SU-DHL-6 (cell line): ENCODE measurements at regions not wholly inside any gene's neighbourhood (a gene's known extent, or its start where the extent isn't known, plus 50 kb on each side); places are given as distances from the start of the nearest gene placed in this dataset.
"Not testable (repeated sequence)": the region's sequence is repeated elsewhere in the genome, so short reads cannot be mapped to it uniquely, and the experiment has no call there.

Source experiments
- H2AFZ ChIP-seq: fragments of 200-600 bp; sonication (generic); 2 replicates; pipeline ENCODE4 v1.6.1; 2014; ENCODE audit warnings: low read depth, mild to moderate bottlenecking, moderate library complexity, mixed read lengths, antibody characterized with exemption, low read length; ENCODE audit not compliant: severe bottlenecking
- H3F3A ChIP-seq: fragments of 200-600 bp; shearing (Covaris generic); 2 replicates; pipeline ENCODE4 v1.6.0; 2016; ENCODE audit warnings: antibody characterized with exemption, mild to moderate bottlenecking; ENCODE audit not compliant: insufficient read depth
- H3K27ac ChIP-seq: fragments of 200-600 bp; sonication (generic); 2 replicates; pipeline ENCODE4 v1.5.1; 2016; ENCODE audit warnings: low read depth, mild to moderate bottlenecking, low read length, moderate library complexity, mixed read lengths
- H3K27me3 ChIP-seq: fragments of 200-600 bp; sonication (generic), shearing (Covaris generic); 2 replicates; pipeline ENCODE4 v1.6.0; 2014; ENCODE audit warnings: mild to moderate bottlenecking, low read length
- H3K36me3 ChIP-seq: fragments of 200-600 bp; sonication (generic); 2 replicates; pipeline ENCODE4 v1.6.1; 2014; ENCODE audit warnings: mild to moderate bottlenecking, low read length, mixed read lengths
- H3K4me2 ChIP-seq: fragments of 300-600, 200-600 bp; shearing (Covaris generic), sonication (generic); 2 replicates; pipeline ENCODE4 v1.6.0; 2014; ENCODE audit warnings: low read length, low read depth, mild to moderate bottlenecking; ENCODE audit not compliant: poor library complexity, severe bottlenecking
- H3K4me3 ChIP-seq: fragments of 200-600 bp; sonication (generic); 2 replicates; pipeline ENCODE4 v1.5.1; 2014; ENCODE audit warnings: antibody characterized with exemption, low read length, mild to moderate bottlenecking, mixed read lengths; ENCODE audit not compliant: insufficient read depth, poor library complexity, severe bottlenecking
- H3K79me2 ChIP-seq: fragments of 200-600 bp; sonication (generic); 2 replicates; pipeline ENCODE4 v1.6.1; 2014; ENCODE audit warnings: mild to moderate bottlenecking, low read length, moderate library complexity; ENCODE audit not compliant: insufficient read depth
- H3K9ac ChIP-seq: fragments of 200-600 bp; sonication (generic); 2 replicates; pipeline ENCODE4 v1.7.0; 2014; ENCODE audit warnings: mild to moderate bottlenecking, low read length
- H3K9me2 ChIP-seq: fragments of 200-600 bp; sonication (generic); replicated peaks from 2 replicates; pipeline ENCODE4 v1.6.1; 2014; ENCODE audit warnings: low read length; ENCODE audit not compliant: insufficient read depth
- H3K9me3 ChIP-seq: fragments of 200-600 bp; sonication (generic); 2 replicates; pipeline ENCODE4 v1.6.1; 2014; ENCODE audit warnings: low read length, mixed read lengths; ENCODE audit not compliant: insufficient read depth
- H4K20me1 ChIP-seq: fragments of 200-600 bp; sonication (generic); 2 replicates; pipeline ENCODE4 v1.6.1; 2014; ENCODE audit warnings: low read depth, mild to moderate bottlenecking, antibody characterized with exemption, low read length, moderate library complexity, mixed read lengths
- CTCF ChIP-seq: fragments of 200-600 bp; sonication (generic); IDR thresholded peaks from one replicate; pipeline ENCODE4 v1.5.1; 2017; ENCODE audit warnings: antibody characterized with exemption, mild to moderate bottlenecking, low read length, moderate library complexity; ENCODE audit not compliant: insufficient read depth, poor library complexity, severe bottlenecking
- EZH2phosphoT487 ChIP-seq: fragments of 200-600 bp; sonication (generic), shearing (Covaris generic); conservative IDR thresholded peaks from 2 replicates; pipeline ENCODE4 v1.6.1; 2018; ENCODE audit warnings: mild to moderate bottlenecking, antibody characterized with exemption, low read length, moderate library complexity, mixed read lengths

GRCh38 chr3:139230391-139230790 lies 113.4 kb upstream of the MRPS22 start:
- no peaks in the 10 kb centered on the region for H3K9me3 ChIP-seq
- H4K20me1 ChIP-seq, result no peaks in the 10 kb centered on the region
- H3K27me3 ChIP-seq, result no peaks in the 10 kb centered on the region
- H3F3A ChIP-seq, result no peaks in the 10 kb centered on the region
- H2AFZ ChIP-seq, result no peak overlapping the region
- H3K79me2 ChIP-seq, result no peaks in the 10 kb centered on the region
- no peaks in the 10 kb centered on the region for H3K36me3 ChIP-seq
- no peak for TF ChIP-seq EZH2phosphoT487
- no peak for TF ChIP-seq CTCF
- no peak overlapping the region for H3K27ac ChIP-seq
- H3K9me2 ChIP-seq, result no peaks in the 10 kb centered on the region
- no peak overlapping the region for H3K4me3 ChIP-seq
- H3K4me2 ChIP-seq, result no peak overlapping the region
- no peak overlapping the region for H3K9ac ChIP-seq

GRCh38 chr3:139231555-139232281 lies 112.1 kb upstream of the MRPS22 start:
- no peak overlapping the region for H3K4me3 ChIP-seq
- H4K20me1 ChIP-seq, result no peaks in the 10 kb centered on the region
- no peaks in the 10 kb centered on the region for H3K79me2 ChIP-seq
- no peak overlapping the region for H2AFZ ChIP-seq
- H3K9me2 ChIP-seq, result no peaks in the 10 kb centered on the region
- H3K9me3 ChIP-seq, result no peaks in the 10 kb centered on the region
- H3K36me3 ChIP-seq, result no peaks in the 10 kb centered on the region
- H3F3A ChIP-seq, result no peaks in the 10 kb centered on the region
- H3K27me3 ChIP-seq, result no peaks in the 10 kb centered on the region
- TF ChIP-seq CTCF (no peak), EZH2phosphoT487 (no peak)
- H3K4me2 ChIP-seq, result no peak overlapping the region
- no peak overlapping the region for H3K9ac ChIP-seq
- no peak overlapping the region for H3K27ac ChIP-seq

GRCh38 chr3:139232341-139232740 lies 111.5 kb upstream of the MRPS22 start:
- H3F3A ChIP-seq, H3K36me3 ChIP-seq, H4K20me1 ChIP-seq, H2AFZ ChIP-seq, H3K27me3 ChIP-seq, H3K79me2 ChIP-seq, H3K4me2 ChIP-seq, H3K4me3 ChIP-seq, H3K9me3 ChIP-seq, H3K27ac ChIP-seq, H3K9ac ChIP-seq, H3K9me2 ChIP-seq: not testable (repeated sequence)

GRCh38 chr3:139234491-139234890 lies 109.3 kb upstream of the MRPS22 start:
- no peaks in the 10 kb centered on the region for H3K27me3 ChIP-seq
- no peaks in the 10 kb centered on the region for H3F3A ChIP-seq
- H3K27ac ChIP-seq, result no peak overlapping the region
- TF ChIP-seq CTCF (no peak), EZH2phosphoT487 (no peak)
- no peaks in the 10 kb centered on the region for H3K36me3 ChIP-seq
- no peak overlapping the region for H2AFZ ChIP-seq
- no peaks in the 10 kb centered on the region for H3K9me3 ChIP-seq
- no peak overlapping the region for H3K9ac ChIP-seq
- H3K4me2 ChIP-seq, result no peak overlapping the region
- H3K9me2 ChIP-seq, result no peaks in the 10 kb centered on the region
- no peaks in the 10 kb centered on the region for H3K79me2 ChIP-seq
- no peaks in the 10 kb centered on the region for H4K20me1 ChIP-seq
- no peak overlapping the region for H3K4me3 ChIP-seq
